ENCODE measurements at regions not wholly inside any gene's neighbourhood (a gene's known extent, or its start where the extent isn't known, plus 50 kb on each side); places are given as distances from the start of the nearest gene placed in this dataset.
"Not testable (repeated sequence)": the region's sequence is repeated elsewhere in the genome, so short reads cannot be mapped to it uniquely, and the experiment has no call there.

GRCh38 chr14:71454010-71454409 lies 478.2 kb upstream of the RGS6 start:
- DNase-seq (ENCODE audit: low read depth in 2 of 2, low spot score in 1 of 2) = no peak

GRCh38 chr14:71454513-71455332 lies 477.5 kb upstream of the RGS6 start:
- no peak for DNase-seq (ENCODE audit: low read depth in 2 of 2, low spot score in 1 of 2)

GRCh38 chr14:71460091-71460490 lies 472.1 kb upstream of the RGS6 start:
- DNase-seq (ENCODE audit: low read depth in 2 of 2, low spot score in 1 of 2) = no peak

GRCh38 chr14:71461617-71462016 lies 470.6 kb upstream of the RGS6 start:
- not testable (repeated sequence) for DNase-seq (ENCODE audit: low read depth in 2 of 2, low spot score in 1 of 2)

GRCh38 chr14:71463807-71464206 lies 468.4 kb upstream of the RGS6 start:
- DNase-seq (ENCODE audit: low read depth in 2 of 2, low spot score in 1 of 2) = no peak

GRCh38 chr14:71464840-71465239 lies 467.4 kb upstream of the RGS6 start:
- no peak for DNase-seq (ENCODE audit: low read depth in 2 of 2, low spot score in 1 of 2)

- DNase-seq (ENCODE audit: low read depth in 2 of 2, low spot score in 1 of 2) = no peak
Measured at GRCh38 chr14:71465316-71465715, 466.9 kb upstream of the RGS6 start.

- no peak for DNase-seq (ENCODE audit: low read depth in 2 of 2, low spot score in 1 of 2)
Measured at GRCh38 chr14:71466251-71466650, 466.0 kb upstream of the RGS6 start.

GRCh38 chr14:71466946-71467345 lies 465.3 kb upstream of the RGS6 start:
- DNase-seq (ENCODE audit: low read depth in 2 of 2, low spot score in 1 of 2) = no peak

GRCh38 chr14:71467361-71467811 lies 464.8 kb upstream of the RGS6 start:
- no peak for DNase-seq (ENCODE audit: low read depth in 2 of 2, low spot score in 1 of 2)

- no peak for DNase-seq (ENCODE audit: low read depth in 2 of 2, low spot score in 1 of 2)
Measured at GRCh38 chr14:71468701-71469100, 463.5 kb upstream of the RGS6 start.

GRCh38 chr14:71469643-71470335 lies 462.4 kb upstream of the RGS6 start:
- DNase-seq (ENCODE audit: low read depth in 2 of 2, low spot score in 1 of 2) = no peak

GRCh38 chr14:71471634-71472355 lies 460.4 kb upstream of the RGS6 start:
- no peak for DNase-seq (ENCODE audit: low read depth in 2 of 2, low spot score in 1 of 2)

GRCh38 chr14:71472356-71473340 lies 459.6 kb upstream of the RGS6 start:
- no peak for DNase-seq (ENCODE audit: low read depth in 2 of 2, low spot score in 1 of 2)

GRCh38 chr14:71473843-71474242 lies 458.4 kb upstream of the RGS6 start:
- no peak for DNase-seq (ENCODE audit: low read depth in 2 of 2, low spot score in 1 of 2)

- DNase-seq (ENCODE audit: low read depth in 2 of 2, low spot score in 1 of 2) = no peak
Measured at GRCh38 chr14:71474301-71475265, 457.6 kb upstream of the RGS6 start.

GRCh38 chr14:71475916-71476315 lies 456.3 kb upstream of the RGS6 start:
- DNase-seq (ENCODE audit: low read depth in 2 of 2, low spot score in 1 of 2) = no peak

GRCh38 chr14:71478542-71478941 lies 453.7 kb upstream of the RGS6 start:
- no peak for DNase-seq (ENCODE audit: low read depth in 2 of 2, low spot score in 1 of 2)

- DNase-seq (ENCODE audit: low read depth in 2 of 2, low spot score in 1 of 2) = no peak
Measured at GRCh38 chr14:71481021-71481654, 451.1 kb upstream of the RGS6 start.
